Lung (tissue), 11 donors: ENCODE measurements at regions not wholly inside any gene's neighbourhood (a gene's known extent, or its start where the extent isn't known, plus 50 kb on each side); places are given as distances from the start of the nearest gene placed in this dataset.
A peak's percentile ranks its signal among the peaks of the same experiment; 100 is the strongest.

ENCODE experiments used
- ATAC-seq: fragments of 200-7000 bp; cut with Tn5 transposase; one replicate; pipeline ENCODE4 v1.9.1; 2020; ENCODE audit warnings: moderate number of reproducible peaks; ENCODE audit not compliant: insufficient read depth, low FRiP score
- DNase-seq, 3 donors: peaks; one replicate each; pipeline ENCODE4 v3.0.0-alpha.2; 2013 to 2017
- H3K27ac ChIP-seq, 2 donors: one replicate each; pipeline ENCODE4 v1.5.1; 2013; ENCODE audit warnings: mild to moderate bottlenecking in 2 of 2, moderate library complexity in 2 of 2, control low read depth in 1 of 2, inconsistent platforms in 1 of 2, low read depth in 1 of 2, low read length in 1 of 2
- H3K27me3 ChIP-seq, 3 donors: one replicate each; pipeline ENCODE4 v1.5.1; 2013; ENCODE audit warnings: low read length in 2 of 3; ENCODE audit not compliant: control insufficient read depth in 3 of 3, insufficient read depth in 3 of 3
- H3K36me3 ChIP-seq, 4 donors: one replicate each; pipeline ENCODE4 v1.5.1; 2013; ENCODE audit warnings: low read length in 4 of 4, mild to moderate bottlenecking in 1 of 4, moderate library complexity in 1 of 4; ENCODE audit not compliant: control insufficient read depth in 4 of 4, insufficient read depth in 4 of 4
- H3K4me1 ChIP-seq, 5 donors: one replicate each; pipeline ENCODE4 v1.5.1; 2013; ENCODE audit warnings: low read length in 5 of 5, mild to moderate bottlenecking in 2 of 5, moderate library complexity in 1 of 5; ENCODE audit not compliant: control insufficient read depth in 5 of 5, insufficient read depth in 5 of 5
- H3K4me3 ChIP-seq: one replicate; pipeline ENCODE4 v1.5.1; 2013; ENCODE audit warnings: mild to moderate bottlenecking, control low read depth, moderate library complexity
- H3K9ac ChIP-seq, 2 donors: one replicate each; pipeline ENCODE4 v1.5.1; 2013; ENCODE audit warnings: low read length in 2 of 2, control low read depth in 1 of 2; ENCODE audit not compliant: insufficient read depth in 1 of 2
- H3K9me3 ChIP-seq, 4 donors: one replicate each; pipeline ENCODE4 v1.5.1; 2013; ENCODE audit warnings: low read length in 3 of 4, mild to moderate bottlenecking in 1 of 4, moderate library complexity in 1 of 4; ENCODE audit not compliant: control insufficient read depth in 4 of 4, insufficient read depth in 3 of 4
- WGBS, 2 donors: extraction: QIAGEN DNeasy Blood & Tissue Kit; methylation state at CpG; one replicate each; pipeline ENCODE4 v1.1.7; 2013; 5-methylcytosine and 5-hydroxymethylcytosine counted together
- TF ChIP-seq, protein P1 (sequence below): IDR thresholded peaks from 2 replicates; pipeline ENCODE4 v1.5.1; 2012; ENCODE audit warnings: mild to moderate bottlenecking; ENCODE audit errors: control extremely low read depth, extremely low read depth
- donor health status: control.
- donor health status: control.
- donor health status: Bipolar disorder and iron deficiency.
- donor health status: healthy.
- donor health status: DM: yes; HTN: yes; CAD: no.

- ATAC-seq (no peak), DNase-seq (peak in 2 of 3 donors; percentile 2 to 3)
- TF ChIP-seq, protein P1, sequence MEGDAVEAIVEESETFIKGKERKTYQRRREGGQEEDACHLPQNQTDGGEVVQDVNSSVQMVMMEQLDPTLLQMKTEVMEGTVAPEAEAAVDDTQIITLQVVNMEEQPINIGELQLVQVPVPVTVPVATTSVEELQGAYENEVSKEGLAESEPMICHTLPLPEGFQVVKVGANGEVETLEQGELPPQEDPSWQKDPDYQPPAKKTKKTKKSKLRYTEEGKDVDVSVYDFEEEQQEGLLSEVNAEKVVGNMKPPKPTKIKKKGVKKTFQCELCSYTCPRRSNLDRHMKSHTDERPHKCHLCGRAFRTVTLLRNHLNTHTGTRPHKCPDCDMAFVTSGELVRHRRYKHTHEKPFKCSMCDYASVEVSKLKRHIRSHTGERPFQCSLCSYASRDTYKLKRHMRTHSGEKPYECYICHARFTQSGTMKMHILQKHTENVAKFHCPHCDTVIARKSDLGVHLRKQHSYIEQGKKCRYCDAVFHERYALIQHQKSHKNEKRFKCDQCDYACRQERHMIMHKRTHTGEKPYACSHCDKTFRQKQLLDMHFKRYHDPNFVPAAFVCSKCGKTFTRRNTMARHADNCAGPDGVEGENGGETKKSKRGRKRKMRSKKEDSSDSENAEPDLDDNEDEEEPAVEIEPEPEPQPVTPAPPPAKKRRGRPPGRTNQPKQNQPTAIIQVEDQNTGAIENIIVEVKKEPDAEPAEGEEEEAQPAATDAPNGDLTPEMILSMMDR, result no peak
- Histone ChIP-seq H3K27ac (no peak overlapping the region), H3K36me3 (no peaks in the 10 kb centered on the region), H3K4me1 (no peaks in the 10 kb centered on the region), H3K9me3 (peaks cover 0 to 1% (median 0%) of the 10 kb centered on the region in 4 donors), H3K27me3 (no peaks in the 10 kb centered on the region), H3K9ac (no peak overlapping the region), H3K4me3 (no peak overlapping the region)
- 84 to 89% methylated on average over 4 of the region's 4 CpGs for WGBS, 2 donors
Observed at GRCh38 chr17:53420035-53420641, 402.6 kb upstream of the KIF2B start.

DNA sequence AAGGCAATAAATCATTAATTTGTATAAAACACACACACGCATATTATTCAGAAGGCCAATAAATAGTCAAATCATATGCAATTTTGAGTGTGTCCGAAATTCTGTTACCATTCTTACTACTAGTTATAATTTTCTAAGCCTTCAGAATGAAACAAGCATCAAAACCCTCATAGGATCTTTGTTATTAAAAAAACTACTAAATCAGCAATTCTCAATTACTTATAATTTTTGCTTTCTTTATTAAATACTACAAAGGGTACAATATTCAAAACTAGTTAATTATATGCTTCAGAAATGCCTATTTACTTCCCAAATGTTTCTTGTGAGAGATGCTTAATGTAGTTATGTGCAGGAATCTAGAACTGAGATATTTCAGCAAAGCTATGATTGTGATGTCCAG lies 413.1 kb upstream of the KIF2B start:
- H3K27me3 ChIP-seq, result no peaks in the 10 kb centered on the region
- whole genome bisulfite sequencing, 2 donors, result 69 to 72% methylated on average over 2 of the region's 2 CpGs
- H3K4me3 ChIP-seq, result no peak overlapping the region
- H3K9me3 ChIP-seq, result peaks cover 0 to 14% (median 3%) of the 10 kb centered on the region in 4 donors
- H3K27ac ChIP-seq, result no peak overlapping the region
- TF ChIP-seq, protein P1, result no peak
- no peaks in the 10 kb centered on the region for H3K4me1 ChIP-seq
- ATAC-seq (no peak), DNase-seq (no peak)
- no peaks in the 10 kb centered on the region for H3K36me3 ChIP-seq
- H3K9ac ChIP-seq, result no peak overlapping the region

GRCh38 chr17:53406907-53407306 lies 415.8 kb upstream of the KIF2B start:
- 88 to 95% methylated on average over 4 of the region's 4 CpGs for WGBS, 2 donors
- no peak overlapping the region for H3K9ac ChIP-seq
- no peaks in the 10 kb centered on the region for H3K36me3 ChIP-seq
- H3K4me1 ChIP-seq, result no peaks in the 10 kb centered on the region
- TF ChIP-seq, protein P1, result no peak
- H3K9me3 ChIP-seq, result peaks cover 2 to 17% (median 4%) of the 10 kb centered on the region in 4 donors
- no peak for ATAC-seq
- DNase-seq, result no peak
- H3K27me3 ChIP-seq, result no peaks in the 10 kb centered on the region
- H3K4me3 ChIP-seq, result no peak overlapping the region
- H3K27ac ChIP-seq, result no peak overlapping the region

GRCh38 chr17:53391197-53391596 lies 431.5 kb upstream of the KIF2B start:
- DNase-seq, result no peak
- no peak overlapping the region for H3K9ac ChIP-seq
- no peaks in the 10 kb centered on the region for H3K9me3 ChIP-seq
- no peak overlapping the region for H3K27ac ChIP-seq
- TF ChIP-seq, protein P1, result no peak
- no peaks in the 10 kb centered on the region for H3K4me1 ChIP-seq
- H3K27me3 ChIP-seq, result no peaks in the 10 kb centered on the region
- H3K36me3 ChIP-seq, result no peaks in the 10 kb centered on the region
- ATAC-seq, result no peak
- 88 to 90% methylated on average over 6 of the region's 6 CpGs for WGBS, 2 donors
- no peak overlapping the region for H3K4me3 ChIP-seq
